ENCODE measurements at regions not wholly inside any gene's neighbourhood (a gene's known extent, or its start where the extent isn't known, plus 50 kb on each side); places are given as distances from the start of the nearest gene placed in this dataset.
"Not testable (repeated sequence)": the region's sequence is repeated elsewhere in the genome, so short reads cannot be mapped to it uniquely, and the experiment has no call there.

- DNase-seq (ENCODE audit: low spot score): not testable (repeated sequence)
Observed at GRCh38 chr1:206256935-206257334, 53.6 kb downstream of the SRGAP2 start.

GRCh38 chr1:206261473-206261872 lies 58.1 kb downstream of the SRGAP2 start:
- not testable (repeated sequence) for DNase-seq (ENCODE audit: low spot score)

GRCh38 chr1:206262424-206262823 lies 59.1 kb downstream of the SRGAP2 start:
- DNase-seq (ENCODE audit: low spot score): not testable (repeated sequence)

- not testable (repeated sequence) for DNase-seq (ENCODE audit: low spot score)
Observed at GRCh38 chr1:206264916-206265315, 61.6 kb downstream of the SRGAP2 start.

- not testable (repeated sequence) for DNase-seq (ENCODE audit: low spot score)
Observed at GRCh38 chr1:206271153-206271552, 67.8 kb downstream of the SRGAP2 start.

- not testable (repeated sequence) for DNase-seq (ENCODE audit: low spot score)
Observed at GRCh38 chr1:206273104-206273503, 69.8 kb downstream of the SRGAP2 start.

GRCh38 chr1:206276143-206276542 lies 72.8 kb downstream of the SRGAP2 start:
- not testable (repeated sequence) for DNase-seq (ENCODE audit: low spot score)

- not testable (repeated sequence) for DNase-seq (ENCODE audit: low spot score)
Observed at GRCh38 chr1:206278683-206279082, 75.3 kb downstream of the SRGAP2 start.

- not testable (repeated sequence) for DNase-seq (ENCODE audit: low spot score)
Observed at GRCh38 chr1:206280683-206281082, 77.3 kb downstream of the SRGAP2 start.

- not testable (repeated sequence) for DNase-seq (ENCODE audit: low spot score)
Observed at GRCh38 chr1:206281912-206282654, 78.7 kb downstream of the SRGAP2 start.

- DNase-seq (ENCODE audit: low spot score): not testable (repeated sequence)
Observed at GRCh38 chr1:206285024-206285960, 82.0 kb downstream of the SRGAP2 start.

GRCh38 chr1:206287759-206288158 lies 84.4 kb downstream of the SRGAP2 start:
- DNase-seq (ENCODE audit: low spot score): not testable (repeated sequence)

- DNase-seq (ENCODE audit: low spot score): not testable (repeated sequence)
Observed at GRCh38 chr1:206288453-206288852, 85.1 kb downstream of the SRGAP2 start.

GRCh38 chr1:206297145-206298031 lies 94.0 kb downstream of the SRGAP2 start:
- DNase-seq (ENCODE audit: low spot score): not testable (repeated sequence)

- not testable (repeated sequence) for DNase-seq (ENCODE audit: low spot score)
Observed at GRCh38 chr1:206298032-206298392, 94.7 kb downstream of the SRGAP2 start.

GRCh38 chr1:206299181-206299791 lies 95.9 kb downstream of the SRGAP2 start:
- not testable (repeated sequence) for DNase-seq (ENCODE audit: low spot score)

- not testable (repeated sequence) for DNase-seq (ENCODE audit: low spot score)
Observed at GRCh38 chr1:206299942-206300341, 96.6 kb downstream of the SRGAP2 start.

GRCh38 chr1:206302056-206302455 lies 98.7 kb downstream of the SRGAP2 start:
- not testable (repeated sequence) for DNase-seq (ENCODE audit: low spot score)

GRCh38 chr1:206307442-206307841 lies 104.1 kb downstream of the SRGAP2 start:
- not testable (repeated sequence) for DNase-seq (ENCODE audit: low spot score)

GRCh38 chr1:206310948-206311347 lies 107.6 kb downstream of the SRGAP2 start:
- DNase-seq (ENCODE audit: low spot score): not testable (repeated sequence)

GRCh38 chr1:206311611-206312273 lies 108.4 kb downstream of the SRGAP2 start:
- not testable (repeated sequence) for DNase-seq (ENCODE audit: low spot score)

Data from AG08396 (cell line).